GM12878 (cell line): ENCODE measurements at regions not wholly inside any gene's neighbourhood (a gene's known extent, or its start where the extent isn't known, plus 50 kb on each side); places are given as distances from the start of the nearest gene placed in this dataset.
"Not testable (repeated sequence)": the region's sequence is repeated elsewhere in the genome, so short reads cannot be mapped to it uniquely, and the experiment has no call there.

Experiments used
- ATAC-seq: fragments of 200-7000 bp; cut with Tn5 transposase; 3 replicates; pipeline ENCODE4 v1.9.1; 2020; ENCODE audit warnings: mild to moderate bottlenecking, moderate library complexity
- BruUV-seq: library from RNA; stranded (reverse); fragments of 400-500 nt; replicated peaks from 2 replicates; lab custom pipeline; 2021; lab: Mats Ljungman, UMichigan
- CTCF ChIA-PET: fragments of 300-600 bp; sonication (Branson Sonifier 250); formaldehyde crosslinking; extraction: SDS; loops from one replicate; lab custom pipeline; 2021; ENCODE audit warnings: inconsistent platforms; lab: Yijun Ruan, JAX
- POLR2A ChIA-PET: fragments of 350-600 bp; formaldehyde crosslinking; extraction: SDS; loops from one replicate; lab custom pipeline; 2021; ENCODE audit warnings: inconsistent platforms; lab: Charles Lee
- RAD21 ChIA-PET: fragments of 300-600 bp; sonication (Branson Sonifier 250); formaldehyde crosslinking; loops from one replicate; lab custom pipeline; 2023; ENCODE audit warnings: antibody characterized with exemption; ENCODE audit not compliant: unreplicated experiment; lab: Charles Lee
- SMC1A ChIA-PET: fragments of 300-600 bp; sonication (Branson Sonifier 250); formaldehyde crosslinking; loops from one replicate; lab custom pipeline; 2023; ENCODE audit not compliant: unreplicated experiment, uncharacterized antibody; lab: Charles Lee
- DNase-seq: peaks from one replicate; pipeline ENCODE4 v3.0.0-alpha.2; 2011; ENCODE audit warnings: low read depth, low spot score
- FAIRE-seq: peaks from 3 replicates; lab custom pipeline; 2011; peaks lifted over from hg19 to GRCh38; lab: Jason Lieb, UNC
- H2AFZ ChIP-seq: 2 replicates; pipeline ENCODE4 v1.6.0; 2011; ENCODE audit warnings: low read depth, low read length, control low read depth; ENCODE audit not compliant: control insufficient read depth
- H3K27ac ChIP-seq: 2 replicates; pipeline ENCODE4 v1.5.1; 2011; ENCODE audit warnings: control low read depth; ENCODE audit not compliant: control insufficient read depth, insufficient read depth
- H3K27me3 ChIP-seq, 2 experiments: replicated peaks in 1 of 2; 2 replicates each; pipeline versions ENCODE4 v1.6.0 to v1.6.1; 2011; ENCODE audit warnings: low read length in 1 of 2; ENCODE audit not compliant: control insufficient read depth in 2 of 2, insufficient read depth in 2 of 2
- H3K36me3 ChIP-seq, 2 experiments: 2 replicates each; pipeline ENCODE4 v1.5.1; 2011; ENCODE audit warnings: low read length in 1 of 2; ENCODE audit not compliant: control insufficient read depth in 2 of 2, insufficient read depth in 2 of 2
- H3K4me1 ChIP-seq: 2 replicates; pipeline ENCODE4 v1.6.1; 2011; ENCODE audit warnings: mild to moderate bottlenecking, low read length, moderate library complexity, mixed read lengths; ENCODE audit not compliant: control insufficient read depth, insufficient read depth
- H3K4me2 ChIP-seq: 2 replicates; pipeline ENCODE4 v1.6.0; 2011; ENCODE audit warnings: control low read depth; ENCODE audit not compliant: control insufficient read depth, insufficient read depth
- H3K4me3 ChIP-seq: fragments of 200-600 bp; sonication (generic); 2 replicates; pipeline ENCODE4 v1.5.1; 2016
- H3K79me2 ChIP-seq: 2 replicates; pipeline ENCODE4 v1.6.0; 2011; ENCODE audit warnings: low read length; ENCODE audit not compliant: control insufficient read depth, insufficient read depth
- H3K9ac ChIP-seq: 2 replicates; pipeline ENCODE4 v1.8.0; 2011; ENCODE audit warnings: low read length, control low read depth, mixed read lengths; ENCODE audit not compliant: control insufficient read depth, insufficient read depth
- H3K9me3 ChIP-seq: replicated peaks from 3 replicates; pipeline ENCODE4 v1.5.1; 2011; ENCODE audit warnings: mild to moderate bottlenecking, low read length; ENCODE audit not compliant: control insufficient read depth, insufficient read depth
- H4K20me1 ChIP-seq: 2 replicates; pipeline ENCODE4 v1.6.0; 2011; ENCODE audit not compliant: control insufficient read depth, insufficient read depth
- WGBS: methylation state at CpG from one replicate; pipeline ENCODE4 v1.1.6; 2016; ENCODE audit warnings: low lambda C conversion rate; ENCODE audit not compliant: insufficient replicate concordance, insufficient coverage; ENCODE audit errors: missing lambda C conversion rate; 5-methylcytosine and 5-hydroxymethylcytosine counted together
- in situ Hi-C: fragments of 300-500 bp; cut with MboI; formaldehyde crosslinking; loops from 9 replicates; pipeline ENCODE4 v1.14.3; 2018; ENCODE audit warnings: mixed read lengths
- intact Hi-C: fragments of 100-400 bp; cut with micrococcal nuclease; formaldehyde crosslinking; loops from one replicate; pipeline ENCODE4 v1.14.2; 2022; ENCODE audit not compliant: unreplicated experiment

- BruUV-seq, H3K4me1 ChIP-seq, H3K36me3 ChIP-seq, CTCF ChIA-PET, ATAC-seq, RAD21 ChIA-PET, DNase-seq, POLR2A ChIA-PET, H3K9me3 ChIP-seq, H3K4me2 ChIP-seq, SMC1A ChIA-PET, FAIRE-seq, in situ Hi-C loops, H2AFZ ChIP-seq, H3K4me3 ChIP-seq, H3K27ac ChIP-seq, intact Hi-C loops, H3K79me2 ChIP-seq, H3K27me3 ChIP-seq, H4K20me1 ChIP-seq, H3K9ac ChIP-seq: not testable (repeated sequence)
- WGBS, result 40% methylated on average over 7 of the region's 7 CpGs
Measured at GRCh38 chr4:55280474-55280873, 65.6 kb upstream of the SRD5A3 start.

GRCh38 chr4:55281118-55281683 lies 64.8 kb upstream of the SRD5A3 start:
- 44% methylated on average over 11 of the region's 11 CpGs for WGBS
- H3K79me2 ChIP-seq, H3K27me3 ChIP-seq, H3K4me2 ChIP-seq, H3K4me1 ChIP-seq, H3K9ac ChIP-seq, H3K36me3 ChIP-seq, POLR2A ChIA-PET, FAIRE-seq, ATAC-seq, H3K9me3 ChIP-seq, intact Hi-C loops, H4K20me1 ChIP-seq, BruUV-seq, RAD21 ChIA-PET, H3K4me3 ChIP-seq, H3K27ac ChIP-seq, H2AFZ ChIP-seq, CTCF ChIA-PET, in situ Hi-C loops, SMC1A ChIA-PET, DNase-seq: not testable (repeated sequence)
